ENCODE measurements at regions not wholly inside any gene's neighbourhood (a gene's known extent, or its start where the extent isn't known, plus 50 kb on each side); places are given as distances from the start of the nearest gene placed in this dataset.

GRCh38 chr9:82895822-82896110 is 167.2 kb downstream of the RASEF start:
- no peak for TF ChIP-seq CTCF (IDR thresholded peaks at IDR 0.05)
- TF ChIP-seq POLR2A (IDR thresholded peaks at IDR 0.05) = no peak

Data from lower leg skin (tissue), 3 donors.